Fibroblast of the aortic adventitia (primary cell): ENCODE measurements at regions not wholly inside any gene's neighbourhood (a gene's known extent, or its start where the extent isn't known, plus 50 kb on each side); places are given as distances from the start of the nearest gene placed in this dataset.

ENCODE experiments used
- DNase-seq: peaks from one replicate; pipeline ENCODE4 v3.0.0-alpha.2; 2010; ENCODE audit warnings: low read depth
- H3K4me3 ChIP-seq: 2 replicates; pipeline ENCODE4 v1.5.1; 2011; ENCODE audit warnings: low read depth, mild to moderate bottlenecking, control low read depth, low read length, moderate library complexity
- CTCF ChIP-seq: IDR thresholded peaks from 2 replicates; pipeline ENCODE4 v1.5.1; 2011; ENCODE audit warnings: mild to moderate bottlenecking, low read length, control low read depth, inconsistent platforms; ENCODE audit not compliant: insufficient read depth

GRCh38 chr12:30458453-30458852, 237.2 kb downstream of the IPO8 start:
- TF ChIP-seq CTCF: no peak
- H3K4me3 ChIP-seq: no peak overlapping the region
- no peak for DNase-seq

GRCh38 chr12:30457621-30458289, 237.9 kb downstream of the IPO8 start:
- peak; percentile 48 for TF ChIP-seq CTCF
- H3K4me3 ChIP-seq: no peak overlapping the region
- DNase-seq: peak; percentile 82

- peak; percentile 67 for DNase-seq
- no peak overlapping the region for H3K4me3 ChIP-seq
- TF ChIP-seq CTCF: no peak
Observed at GRCh38 chr12:30450872-30451271, 244.8 kb downstream of the IPO8 start.

GRCh38 chr12:30450226-30450625, 245.4 kb downstream of the IPO8 start:
- no peak for TF ChIP-seq CTCF
- DNase-seq: peak; percentile 5

GRCh38 chr12:30448038-30448437, 247.6 kb downstream of the IPO8 start:
- no peak for DNase-seq
- TF ChIP-seq CTCF: no peak
- no peak overlapping the region for H3K4me3 ChIP-seq

More at GRCh38 chr12:30450226-30450625, 245.4 kb downstream of the IPO8 start:
- no peak overlapping the region for H3K4me3 ChIP-seq

- H3K4me3 ChIP-seq: no peak overlapping the region
- TF ChIP-seq CTCF: no peak
Observed at GRCh38 chr12:30447061-30447750, 248.5 kb downstream of the IPO8 start.

More at GRCh38 chr12:30447061-30447750, 248.5 kb downstream of the IPO8 start:
- peak; percentile 8 for DNase-seq
